ENCODE measurements at regions not wholly inside any gene's neighbourhood (a gene's known extent, or its start where the extent isn't known, plus 50 kb on each side); places are given as distances from the start of the nearest gene placed in this dataset.

- intact Hi-C loops (cut with DNase I), result no loop called here
- Histone ChIP-seq H3K4me3 (no peak overlapping the region), H3K9me3 (no peaks in the 10 kb centered on the region), H3K4me1 (peaks cover 32% of the 10 kb centered on the region), H3K36me3 (peaks cover 37% of the 10 kb centered on the region), H3K27ac (no peak overlapping the region), H3K27me3 (no peaks in the 10 kb centered on the region)
- no peak for TF ChIP-seq CTCF (IDR thresholded peaks at IDR 0.05)
- no peak for DNase-seq
- ATAC-seq, result no peak
These were observed 117.6 kb downstream of the NCOR2 start for GRCh38 chr12:124449623-124450375.

GRCh38 chr12:124448955-124449622, 118.3 kb downstream of the NCOR2 start:
- ATAC-seq (no peak), DNase-seq (no peak)
- TF ChIP-seq CTCF (IDR thresholded peaks at IDR 0.05), result no peak
- intact Hi-C loops (cut with DNase I), result no loop called here
- peaks cover 43% of the 10 kb centered on the region for H3K36me3 ChIP-seq
- H3K9me3 ChIP-seq, result no peaks in the 10 kb centered on the region
- peaks cover 25% of the 10 kb centered on the region for H3K4me1 ChIP-seq
- H3K27ac ChIP-seq, result no peak overlapping the region
- no peaks in the 10 kb centered on the region for H3K27me3 ChIP-seq
- no peak overlapping the region for H3K4me3 ChIP-seq

GRCh38 chr12:124448241-124448954, 119.0 kb downstream of the NCOR2 start:
- no peaks in the 10 kb centered on the region for H3K9me3 ChIP-seq
- ATAC-seq (no peak), DNase-seq (no peak)
- no peak overlapping the region for H3K4me3 ChIP-seq
- no peaks in the 10 kb centered on the region for H3K27me3 ChIP-seq
- peaks cover 50% of the 10 kb centered on the region for H3K36me3 ChIP-seq
- peaks cover 18% of the 10 kb centered on the region for H3K4me1 ChIP-seq
- TF ChIP-seq CTCF (IDR thresholded peaks at IDR 0.05), result no peak
- intact Hi-C loops (cut with DNase I), result no loop called here
- no peak overlapping the region for H3K27ac ChIP-seq

GRCh38 chr12:124446364-124446763, 121.0 kb downstream of the NCOR2 start:
- Histone ChIP-seq H3K36me3 (peaks cover 68% of the 10 kb centered on the region), H3K4me3 (no peak overlapping the region), H3K27ac (no peak overlapping the region), H3K4me1 (peaks cover 4% of the 10 kb centered on the region), H3K27me3 (no peaks in the 10 kb centered on the region), H3K9me3 (no peaks in the 10 kb centered on the region)
- TF ChIP-seq CTCF (IDR thresholded peaks at IDR 0.05), result no peak
- intact Hi-C loops (cut with DNase I), result no loop called here
- DNase-seq, result no peak
- ATAC-seq, result no peak

- ATAC-seq, result no peak
- no peak overlapping the region for H3K27ac ChIP-seq
These were observed 121.6 kb downstream of the NCOR2 start for GRCh38 chr12:124445826-124446225.

More at GRCh38 chr12:124445826-124446225, 121.6 kb downstream of the NCOR2 start:
- intact Hi-C loops (cut with DNase I), result no loop called here
- H3K4me3 ChIP-seq, result no peak overlapping the region
- no peak for TF ChIP-seq CTCF (IDR thresholded peaks at IDR 0.05)
- H3K36me3 ChIP-seq, result peaks cover 72% of the 10 kb centered on the region
- no peaks in the 10 kb centered on the region for H3K27me3 ChIP-seq
- no peak for DNase-seq
- H3K4me1 ChIP-seq, result no peaks in the 10 kb centered on the region
- no peaks in the 10 kb centered on the region for H3K9me3 ChIP-seq
